HCT116 (cell line): ENCODE measurements at regions not wholly inside any gene's neighbourhood (a gene's known extent, or its start where the extent isn't known, plus 50 kb on each side); places are given as distances from the start of the nearest gene placed in this dataset.
"Not testable (repeated sequence)": the region's sequence is repeated elsewhere in the genome, so short reads cannot be mapped to it uniquely, and the experiment has no call there.

Experiments
- ATAC-seq: fragments of 200-7000 bp; cut with Tn5 transposase; 2 replicates; pipeline ENCODE4 v1.9.1; 2020; ENCODE audit warnings: mild to moderate bottlenecking, moderate library complexity
- BruUV-seq: library from RNA; stranded (reverse); fragments of 400-500 nt; replicated peaks from 2 replicates; lab custom pipeline; 2021; lab: Mats Ljungman, UMichigan
- CTCF ChIA-PET: fragments of 300-600 bp; sonication (Branson Sonifier 250); formaldehyde crosslinking; loops from one replicate; lab custom pipeline; 2021; ENCODE audit warnings: antibody characterized with exemption; lab: Charles Lee
- POLR2A ChIA-PET: fragments of 300-600, 350-600 bp; sonication (Branson Sonifier 250); formaldehyde crosslinking; loops from one replicate; lab custom pipeline; 2021; ENCODE audit warnings: antibody characterized with exemption; lab: Charles Lee
- RAD21 ChIA-PET, 2 experiments: fragments of 300-600 bp; sonication (Branson Sonifier 250); formaldehyde crosslinking; loops; one replicate each; lab custom pipeline; 2023; ENCODE audit warnings: low total read pairs in 2 of 2; ENCODE audit not compliant: uncharacterized antibody in 2 of 2, unreplicated experiment in 2 of 2, low non-redundant PET in 1 of 2; lab: Charles Lee
- DNase-seq: peaks from one replicate; pipeline ENCODE4 v3.0.0-alpha.2; 2010; ENCODE audit warnings: low read depth, low spot score
- H2AFZ ChIP-seq: fragments of 200-600 bp; shearing (Covaris generic), sonication (generic); 2 replicates; pipeline ENCODE4 v1.6.1; 2017; ENCODE audit warnings: low read depth, mixed run types, mixed read lengths, antibody characterized with exemption, low read length; ENCODE audit not compliant: poor library complexity, severe bottlenecking
- H3K27ac ChIP-seq: 2 replicates; pipeline ENCODE4 v1.5.1; 2012; ENCODE audit warnings: low read depth, low read length
- H3K27me3 ChIP-seq: fragments of 200-600 bp; sonication (generic); 2 replicates; pipeline ENCODE4 v1.6.1; 2016; ENCODE audit warnings: mixed run types, low read length, mixed read lengths; ENCODE audit not compliant: insufficient read depth
- H3K36me3 ChIP-seq, 2 experiments: fragments of 200-500 bp in 1 of 2; fragments of 200-600 bp in 1 of 2; sonication (Bioruptor generic) in 1 of 2; sonication (generic) in 1 of 2; 2 replicates each; pipeline versions ENCODE4 v1.5.1 to v1.6.1; 2014 to 2016; ENCODE audit warnings: low read length in 2 of 2, inconsistent platforms in 1 of 2, mixed read lengths in 1 of 2, mixed run types in 1 of 2; ENCODE audit not compliant: insufficient read depth in 2 of 2, control insufficient read depth in 1 of 2
- H3K4me1 ChIP-seq, 2 experiments: fragments of 200-600 bp in 1 of 2; sonication (generic) in 1 of 2; 2 replicates each; pipeline versions ENCODE4 v1.5.1 to v1.6.1; 2012 to 2017; ENCODE audit warnings: low read length in 2 of 2, inconsistent platforms in 1 of 2, mild to moderate bottlenecking in 1 of 2, mixed read lengths in 1 of 2, mixed run types in 1 of 2, moderate library complexity in 1 of 2; ENCODE audit not compliant: insufficient read depth in 2 of 2, control insufficient read depth in 1 of 2
- H3K4me2 ChIP-seq: fragments of 200-600 bp; sonication (generic); 2 replicates; pipeline ENCODE4 v1.6.1; 2017; ENCODE audit warnings: mixed run types, low read length, mixed read lengths
- H3K4me3 ChIP-seq, 2 experiments: fragments of 200-600 bp in 1 of 2; sonication (generic) in 1 of 2; replicated peaks in 1 of 2; 2 replicates each; pipeline ENCODE4 v1.5.1; 2011 to 2016; ENCODE audit warnings: low read length in 2 of 2, control low read depth in 1 of 2, low read depth in 1 of 2, mild to moderate bottlenecking in 1 of 2, mixed read lengths in 1 of 2, mixed run types in 1 of 2
- H3K79me2 ChIP-seq: fragments of 200-600 bp; sonication (generic); 2 replicates; pipeline ENCODE4 v1.6.1; 2017; ENCODE audit warnings: mild to moderate bottlenecking, mixed run types, low read length, moderate library complexity, mixed read lengths; ENCODE audit not compliant: insufficient read depth
- H3K9ac ChIP-seq: fragments of 200-600 bp; sonication (generic); 2 replicates; pipeline ENCODE4 v1.6.1; 2016; ENCODE audit warnings: low read length, mixed read lengths
- H3K9me2 ChIP-seq: fragments of 200-600 bp; sonication (generic), shearing (Covaris generic); 2 replicates; pipeline ENCODE4 v1.6.1; 2017; ENCODE audit warnings: mixed run types, mild to moderate bottlenecking, moderate library complexity; ENCODE audit not compliant: insufficient read depth
- H3K9me3 ChIP-seq, 2 experiments: fragments of 200-500 bp in 1 of 2; fragments of 200-600 bp in 1 of 2; sonication (Bioruptor generic) in 1 of 2; sonication (generic) in 1 of 2; 2 replicates each; pipeline ENCODE4 v1.6.1; 2014 to 2017; ENCODE audit warnings: low read length in 2 of 2, mixed read lengths in 2 of 2, inconsistent platforms in 1 of 2, low read depth in 1 of 2, mild to moderate bottlenecking in 1 of 2, mixed run types in 1 of 2, moderate library complexity in 1 of 2; ENCODE audit not compliant: control insufficient read depth in 1 of 2, insufficient read depth in 1 of 2
- H4K20me1 ChIP-seq: fragments of 200-600 bp; sonication (generic), shearing (Covaris generic); 2 replicates; pipeline ENCODE4 v1.6.1; 2017; ENCODE audit warnings: mixed run types, mild to moderate bottlenecking, moderate library complexity; ENCODE audit not compliant: insufficient read depth
- intact Hi-C: fragments of 100-400 bp; cut with micrococcal nuclease; formaldehyde crosslinking; loops from 2 replicates; pipeline ENCODE4 v1.10.0; 2022

GRCh38 chr15:22519213-22519612 is 60.5 kb downstream of the GOLGA6L22 start:
- DNase-seq, POLR2A ChIA-PET, H3K4me3 ChIP-seq, H3K27me3 ChIP-seq, H2AFZ ChIP-seq, CTCF ChIA-PET, H3K4me1 ChIP-seq, H3K9me3 ChIP-seq, H4K20me1 ChIP-seq, H3K9ac ChIP-seq, intact Hi-C loops, H3K4me2 ChIP-seq, ATAC-seq, H3K9me2 ChIP-seq, BruUV-seq, H3K79me2 ChIP-seq, H3K36me3 ChIP-seq, H3K27ac ChIP-seq, RAD21 ChIA-PET: not testable (repeated sequence)

- H3K79me2 ChIP-seq, CTCF ChIA-PET, H3K4me2 ChIP-seq, DNase-seq, RAD21 ChIA-PET, H3K9me3 ChIP-seq, H3K4me1 ChIP-seq, BruUV-seq, ATAC-seq, H3K4me3 ChIP-seq, H3K36me3 ChIP-seq, H3K9ac ChIP-seq, intact Hi-C loops, H4K20me1 ChIP-seq, H3K27me3 ChIP-seq, H3K9me2 ChIP-seq, H3K27ac ChIP-seq, POLR2A ChIA-PET, H2AFZ ChIP-seq: not testable (repeated sequence)
Observed at GRCh38 chr15:22526537-22526936, 67.8 kb downstream of the GOLGA6L22 start.

GRCh38 chr15:22527016-22527415 is 68.3 kb downstream of the GOLGA6L22 start:
- H3K4me1 ChIP-seq, RAD21 ChIA-PET, intact Hi-C loops, ATAC-seq, POLR2A ChIA-PET, H3K27ac ChIP-seq, BruUV-seq, H3K9ac ChIP-seq, H2AFZ ChIP-seq, H3K4me3 ChIP-seq, H3K27me3 ChIP-seq, H3K9me2 ChIP-seq, H3K9me3 ChIP-seq, H3K36me3 ChIP-seq, CTCF ChIA-PET, DNase-seq, H3K79me2 ChIP-seq, H3K4me2 ChIP-seq, H4K20me1 ChIP-seq: not testable (repeated sequence)

- H3K27me3 ChIP-seq, H3K9me2 ChIP-seq, H3K9ac ChIP-seq, H3K36me3 ChIP-seq, intact Hi-C loops, CTCF ChIA-PET, H3K79me2 ChIP-seq, H3K4me3 ChIP-seq, RAD21 ChIA-PET, DNase-seq, H3K9me3 ChIP-seq, POLR2A ChIA-PET, H4K20me1 ChIP-seq, H2AFZ ChIP-seq, H3K4me2 ChIP-seq, H3K27ac ChIP-seq, ATAC-seq, H3K4me1 ChIP-seq: not testable (repeated sequence)
- BruUV-seq: TSS peak; percentile 33
Observed at GRCh38 chr15:22529200-22529599, 70.5 kb downstream of the GOLGA6L22 start.

GRCh38 chr15:22559701-22560100 is 101.0 kb downstream of the GOLGA6L22 start:
- H3K79me2 ChIP-seq, H3K27ac ChIP-seq, H2AFZ ChIP-seq, H3K4me1 ChIP-seq, CTCF ChIA-PET, H3K9me3 ChIP-seq, ATAC-seq, H3K9me2 ChIP-seq, H3K4me2 ChIP-seq, DNase-seq, intact Hi-C loops, H3K27me3 ChIP-seq, H4K20me1 ChIP-seq, H3K36me3 ChIP-seq, H3K9ac ChIP-seq, POLR2A ChIA-PET, H3K4me3 ChIP-seq, RAD21 ChIA-PET, BruUV-seq: not testable (repeated sequence)
